K562 (cell line): ENCODE measurements at regions not wholly inside any gene's neighbourhood (a gene's known extent, or its start where the extent isn't known, plus 50 kb on each side); places are given as distances from the start of the nearest gene placed in this dataset.

Source experiments
- ATAC-seq: fragments of 200-7000 bp; cut with Tn5 transposase; 3 replicates; pipeline ENCODE4 v1.9.1; 2020; ENCODE audit warnings: moderate library complexity
- BruUV-seq: library from RNA; stranded (reverse); fragments of 400-500 nt; replicated peaks from 2 replicates; lab custom pipeline; 2021; lab: Mats Ljungman, UMichigan
- CTCF ChIA-PET: fragments of 300-600 bp; formaldehyde crosslinking; extraction: SDS; loops from one replicate; lab custom pipeline; 2021; ENCODE audit warnings: low intra/inter-chr PET ratio; lab: Yijun Ruan, JAX
- POLR2A ChIA-PET: fragments of 300-600, 350-650 bp; sonication (Branson Sonifier 250); formaldehyde crosslinking; extraction: SDS; loops from one replicate; lab custom pipeline; 2021; ENCODE audit warnings: antibody characterized with exemption, inconsistent platforms; lab: Yijun Ruan, JAX
- DNase-seq, 4 experiments: peaks; one replicate each; pipeline versions ENCODE4 v3.0.0 to v3.0.0-alpha.2; 2011 to 2018; ENCODE audit warnings: low spot score in 3 of 4, mixed read lengths in 3 of 4; ENCODE audit errors: extremely low read depth in 1 of 4
- FAIRE-seq: peaks from 2 replicates; lab custom pipeline; 2011; peaks lifted over from hg19 to GRCh38; lab: Jason Lieb, UNC
- H2AFZ ChIP-seq: 2 replicates; pipeline ENCODE4 v1.6.0; 2011; ENCODE audit warnings: low read depth, low read length, control low read depth, inconsistent platforms
- H3K27ac ChIP-seq: fragments of 200-600 bp; 3 replicates; pipeline ENCODE4 v1.8.0; 2011; ENCODE audit warnings: low read depth, mild to moderate bottlenecking, control low read depth, inconsistent platforms, low read length, moderate library complexity, mixed read lengths; ENCODE audit errors: extremely low read depth
- H3K27me3 ChIP-seq, 2 experiments: fragments of 300-600 bp in 1 of 2; 2 replicates in 1 of 2; 3 replicates in 1 of 2; pipeline versions ENCODE4 v1.6.0 to v1.8.0; 2011; ENCODE audit warnings: inconsistent platforms in 2 of 2, low read length in 2 of 2, mild to moderate bottlenecking in 1 of 2, mixed read lengths in 1 of 2, moderate library complexity in 1 of 2; ENCODE audit not compliant: control insufficient read depth in 2 of 2, insufficient read depth in 2 of 2
- H3K36me3 ChIP-seq: fragments of 300-600 bp; 3 replicates; pipeline ENCODE4 v1.8.0; 2011; ENCODE audit warnings: mild to moderate bottlenecking, low read length, inconsistent platforms; ENCODE audit not compliant: control insufficient read depth, insufficient read depth
- H3K4me1 ChIP-seq, 2 experiments: fragments of 200-600 bp in 1 of 2; replicated peaks in 1 of 2; 2 replicates in 1 of 2; 3 replicates in 1 of 2; pipeline versions ENCODE4 v1.5.1 to v1.8.0; 2011; ENCODE audit warnings: inconsistent platforms in 2 of 2, low read length in 2 of 2, mild to moderate bottlenecking in 1 of 2, mixed read lengths in 1 of 2, moderate library complexity in 1 of 2; ENCODE audit not compliant: control insufficient read depth in 2 of 2, insufficient read depth in 2 of 2
- H3K4me2 ChIP-seq: 2 replicates; pipeline ENCODE4 v1.6.1; 2011; ENCODE audit warnings: low read length, control low read depth, inconsistent platforms, mixed read lengths; ENCODE audit not compliant: insufficient read depth
- H3K4me3 ChIP-seq: fragments of 200-600 bp; sonication (generic), shearing (Covaris generic); 2 replicates; pipeline ENCODE4 v1.5.1; 2016; ENCODE audit warnings: control low read depth, inconsistent platforms
- H3K79me2 ChIP-seq: fragments of 200-600 bp; 3 replicates; pipeline ENCODE4 v1.8.0; 2011; ENCODE audit warnings: low read length, inconsistent platforms; ENCODE audit not compliant: control insufficient read depth, insufficient read depth
- H3K9ac ChIP-seq, 2 experiments: 2 replicates each; pipeline versions ENCODE4 v1.6.0 to v1.6.1; 2011; ENCODE audit warnings: low read depth in 2 of 2, low read length in 2 of 2, control low read depth in 1 of 2, inconsistent platforms in 1 of 2, mild to moderate bottlenecking in 1 of 2, mixed read lengths in 1 of 2; ENCODE audit not compliant: insufficient read depth in 1 of 2
- H3K9me1 ChIP-seq: one replicate; pipeline ENCODE4 v1.6.0; 2011; ENCODE audit warnings: inconsistent platforms, mild to moderate bottlenecking, low read length, moderate library complexity; ENCODE audit not compliant: control insufficient read depth, insufficient read depth
- H3K9me3 ChIP-seq: replicated peaks from 2 replicates; pipeline ENCODE4 v1.5.1; 2011; ENCODE audit warnings: low read depth, low read length, inconsistent platforms; ENCODE audit not compliant: control insufficient read depth, insufficient read depth
- H4K20me1 ChIP-seq: replicated peaks from 2 replicates; pipeline ENCODE4 v1.6.1; 2011; ENCODE audit warnings: low read length, inconsistent platforms, mixed read lengths; ENCODE audit not compliant: control insufficient read depth, insufficient read depth
- CTCF ChIP-seq, 3 experiments: IDR thresholded peaks in 2 of 3; conservative IDR thresholded peaks in 1 of 3; 2 replicates each; pipeline ENCODE4 v1.5.1; 2011 to 2012; ENCODE audit warnings: low read length in 3 of 3, mild to moderate bottlenecking in 3 of 3, control low read depth in 2 of 3, improper control_type of control experiment in 1 of 3, inconsistent platforms in 1 of 3, low read depth in 1 of 3, mixed read lengths in 1 of 3, moderate library complexity in 1 of 3; ENCODE audit not compliant: insufficient read depth in 2 of 3
- SPI1 ChIP-seq: IDR thresholded peaks from 2 replicates; pipeline ENCODE4 v1.6.1; 2011; ENCODE audit warnings: low read depth, low read length, control low read depth, borderline replicate concordance
- ZNF644 ChIP-seq: fragments of 200-800 bp; sonication (Bioruptor generic); IDR thresholded peaks from 2 replicates; pipeline ENCODE4 v1.6.1; 2016; ENCODE audit warnings: low read depth, missing genetic modification characterization, missing compliant biosample characterization
- WGBS: fragments of 100-300 bp; shearing (Covaris generic); methylation state at CpG from one replicate; pipeline ENCODE4 v1.1.6; 2016; ENCODE audit warnings: low coverage, mixed read lengths; ENCODE audit not compliant: insufficient coverage; ENCODE audit errors: missing lambda C conversion rate; 5-methylcytosine and 5-hydroxymethylcytosine counted together
- in situ Hi-C: fragments of 300-500 bp; cut with MboI; formaldehyde crosslinking; loops from 4 replicates; pipeline ENCODE4 v1.15.0; 2018; ENCODE audit warnings: inconsistent platforms, mixed read lengths
- intact Hi-C: fragments of 100-400 bp; cut with micrococcal nuclease; formaldehyde crosslinking; loops from 2 replicates; pipeline ENCODE4 v1.14.2; 2022

- no peak for ATAC-seq
- 4% methylated on average over 4 of the region's 4 CpGs for WGBS
- no peak overlapping the region for H3K4me3 ChIP-seq
- BruUV-seq = no TSS peak
- H3K27ac ChIP-seq = no peak overlapping the region
- CTCF ChIA-PET = no interaction called here
- H2AFZ ChIP-seq = no peak overlapping the region
- H3K9me1 ChIP-seq = no peaks in the 10 kb centered on the region
- H3K4me2 ChIP-seq = no peak overlapping the region
- H3K9ac ChIP-seq = no peak overlapping the region
- H3K36me3 ChIP-seq = no peaks in the 10 kb centered on the region
- H3K79me2 ChIP-seq = no peaks in the 10 kb centered on the region
- intact Hi-C loops = no loop called here
- FAIRE-seq = no peak
- no peaks in the 10 kb centered on the region for H3K27me3 ChIP-seq
- in situ Hi-C loops = no loop called here
- no peaks in the 10 kb centered on the region for H3K4me1 ChIP-seq
- no peaks in the 10 kb centered on the region for H4K20me1 ChIP-seq
- H3K9me3 ChIP-seq = 0 out of 2 replicates have a peak, but pooled peaks cover 1% of the 10 kb centered on the region
- TF ChIP-seq SPI1 (no peak), CTCF (IDR thresholded peaks at IDR 0.05 in 2 of 3, conservative IDR thresholded peaks at IDR 0.05 in 1 of 3; ENCODE audit: insufficient read depth in 2 of 3, low read depth in 1 of 3, low read length in 3 of 3) (no peak), ZNF644 (tag) (no peak)
- TF ChIP-seq, all 486 proteins: peak for 0
- POLR2A ChIA-PET = no interaction called here
- DNase-seq = no peak
Measured at GRCh38 chr4:63814171-63814964, 594.9 kb downstream of the TECRL start.
